Liver (tissue), 7 donors: ENCODE measurements at regions not wholly inside any gene's neighbourhood (a gene's known extent, or its start where the extent isn't known, plus 50 kb on each side); places are given as distances from the start of the nearest gene placed in this dataset.

ENCODE experiments used
- DNase-seq: peaks from one replicate; pipeline ENCODE4 v3.0.0-alpha.2; 2017; ENCODE audit warnings: low spot score
- H3K27ac ChIP-seq, 2 donors: one replicate each; pipeline ENCODE4 v1.7.0; 2013; ENCODE audit warnings: inconsistent platforms in 2 of 2, low read length in 2 of 2, control low read depth in 1 of 2, low read depth in 1 of 2, mild to moderate bottlenecking in 1 of 2
- H3K27me3 ChIP-seq, 4 donors: one replicate each; pipeline versions ENCODE4 v1.6.1 to v1.7.0; 2013; ENCODE audit warnings: low read length in 3 of 4, inconsistent platforms in 1 of 4, mild to moderate bottlenecking in 1 of 4, moderate library complexity in 1 of 4; ENCODE audit not compliant: control insufficient read depth in 4 of 4, insufficient read depth in 4 of 4
- H3K36me3 ChIP-seq, 4 donors: one replicate each; pipeline versions ENCODE4 v1.6.1 to v1.7.0; 2013; ENCODE audit warnings: low read length in 3 of 4, mild to moderate bottlenecking in 3 of 4, low read depth in 1 of 4, moderate library complexity in 1 of 4; ENCODE audit not compliant: control insufficient read depth in 4 of 4, insufficient read depth in 3 of 4
- H3K4me1 ChIP-seq, 4 donors: one replicate each; pipeline versions ENCODE4 v1.6.1 to v1.7.0; 2013; ENCODE audit warnings: low read length in 3 of 4, mild to moderate bottlenecking in 3 of 4, moderate library complexity in 1 of 4; ENCODE audit not compliant: control insufficient read depth in 4 of 4, insufficient read depth in 4 of 4
- H3K4me3 ChIP-seq, 3 donors: one replicate each; pipeline versions ENCODE4 v1.6.1 to v1.7.0; 2013; ENCODE audit warnings: low read length in 3 of 3, control low read depth in 1 of 3, low read depth in 1 of 3, mild to moderate bottlenecking in 1 of 3
- H3K9ac ChIP-seq, 2 donors: one replicate each; pipeline ENCODE4 v1.7.0; 2013; ENCODE audit warnings: low read length in 2 of 2, mild to moderate bottlenecking in 2 of 2, moderate library complexity in 2 of 2, control low read depth in 1 of 2, low read depth in 1 of 2
- H3K9me3 ChIP-seq, 4 donors: one replicate each; pipeline versions ENCODE4 v1.6.1 to v1.7.0; 2013; ENCODE audit warnings: low read length in 3 of 4; ENCODE audit not compliant: control insufficient read depth in 4 of 4
- EGR1 ChIP-seq, 2 donors: IDR thresholded peaks; 2 replicates each; pipeline ENCODE4 v1.6.1; 2016 to 2018; ENCODE audit warnings: antibody characterized with exemption in 2 of 2, low read depth in 2 of 2
- FOXA2 ChIP-seq: IDR thresholded peaks from 2 replicates; pipeline ENCODE4 v1.6.1; 2016; ENCODE audit warnings: antibody characterized with exemption
- GABPA ChIP-seq, 2 donors: IDR thresholded peaks in 1 of 2; conservative IDR thresholded peaks in 1 of 2; 2 replicates each; pipeline ENCODE4 v1.6.1; 2016; ENCODE audit warnings: antibody characterized with exemption in 2 of 2, mild to moderate bottlenecking in 1 of 2, moderate library complexity in 1 of 2
- HNF4A ChIP-seq, 2 donors: conservative IDR thresholded peaks; 2 replicates each; pipeline ENCODE4 v1.6.1; 2016; ENCODE audit warnings: antibody characterized with exemption in 2 of 2, mild to moderate bottlenecking in 2 of 2
- HNF4G ChIP-seq: IDR thresholded peaks from 2 replicates; pipeline ENCODE4 v1.6.1; 2016; ENCODE audit warnings: antibody characterized with exemption
- JUND ChIP-seq, 2 donors: IDR thresholded peaks; 2 replicates each; pipeline ENCODE4 v1.6.1; 2016; ENCODE audit warnings: antibody characterized with exemption in 2 of 2
- MAX ChIP-seq: IDR thresholded peaks from 2 replicates; pipeline ENCODE4 v1.6.1; 2016; ENCODE audit warnings: antibody characterized with exemption
- RAD21 ChIP-seq, 2 donors: IDR thresholded peaks; 2 replicates each; pipeline ENCODE4 v1.6.1; 2016; ENCODE audit warnings: antibody characterized with exemption in 2 of 2, mild to moderate bottlenecking in 2 of 2
- RXRA ChIP-seq, 2 donors: IDR thresholded peaks; 2 replicates each; pipeline ENCODE4 v1.6.1; 2017 to 2018; ENCODE audit warnings: antibody characterized with exemption in 2 of 2, mild to moderate bottlenecking in 1 of 2
- SP1 ChIP-seq: IDR thresholded peaks from 2 replicates; pipeline ENCODE4 v1.6.1; 2018; ENCODE audit warnings: antibody characterized with exemption, mild to moderate bottlenecking
- TAF1 ChIP-seq: conservative IDR thresholded peaks from 2 replicates; pipeline ENCODE4 v1.6.1; 2016; ENCODE audit warnings: antibody characterized with exemption, mild to moderate bottlenecking
- ZBTB33 ChIP-seq: IDR thresholded peaks from 2 replicates; pipeline ENCODE4 v1.6.1; 2016; ENCODE audit warnings: antibody characterized with exemption
- WGBS: extraction: QIAGEN DNeasy Blood & Tissue Kit; methylation state at CpG from one replicate; pipeline ENCODE4 v1.1.7; 2013; 5-methylcytosine and 5-hydroxymethylcytosine counted together
- donor health status: healthy.
- donor health status: healthy.
- donor health status: healthy.
- donor health status: healthy.

- no peak overlapping the region for H3K27ac ChIP-seq
- DNase-seq: no peak
- H3K9ac ChIP-seq: no peak overlapping the region
- 67% methylated on average over 9 of the region's 9 CpGs for WGBS
- no peaks in the 10 kb centered on the region for H3K36me3 ChIP-seq
- no peak overlapping the region for H3K4me3 ChIP-seq
- no peaks in the 10 kb centered on the region for H3K9me3 ChIP-seq
- TF ChIP-seq ZBTB33 (no peak), EGR1 (IDR thresholded peaks at IDR 0.05; ENCODE audit: low read depth in 2 of 2) (no peak), JUND (IDR thresholded peaks at IDR 0.05) (no peak), FOXA2 (no peak), GABPA (IDR thresholded peaks at IDR 0.05 in 1 of 2, conservative IDR thresholded peaks at IDR 0.05 in 1 of 2) (no peak), MAX (no peak), SP1 (no peak)
- no peaks in the 10 kb centered on the region for H3K4me1 ChIP-seq
- peaks cover 0 to 4% (median 2%) of the 10 kb centered on the region in 4 donors for H3K27me3 ChIP-seq
Observed at GRCh38 chr2:66903745-66904465, 469.0 kb downstream of the MEIS1 start.

GRCh38 chr2:66915237-66915636 lies 480.3 kb downstream of the MEIS1 start:
- no peaks in the 10 kb centered on the region for H3K9me3 ChIP-seq
- no peaks in the 10 kb centered on the region for H3K4me1 ChIP-seq
- WGBS: 62% methylated on average over 2 of the region's 2 CpGs
- H3K36me3 ChIP-seq: no peaks in the 10 kb centered on the region
- H3K4me3 ChIP-seq: no peak overlapping the region
- no peak overlapping the region for H3K9ac ChIP-seq
- no peak for DNase-seq
- TF ChIP-seq HNF4A (conservative IDR thresholded peaks at IDR 0.05) (no peak), HNF4G (no peak), RXRA (IDR thresholded peaks at IDR 0.05) (no peak)
- no peaks in the 10 kb centered on the region for H3K27me3 ChIP-seq
- no peak overlapping the region for H3K27ac ChIP-seq

GRCh38 chr2:66919286-66919685 lies 477.8 kb upstream of the ETAA1 start:
- H3K4me1 ChIP-seq: no peaks in the 10 kb centered on the region
- no peaks in the 10 kb centered on the region for H3K36me3 ChIP-seq
- no peak for DNase-seq
- H3K9me3 ChIP-seq: no peaks in the 10 kb centered on the region
- no peak overlapping the region for H3K4me3 ChIP-seq
- 30% methylated on average over 1 of the region's 1 CpG for WGBS
- no peak overlapping the region for H3K27ac ChIP-seq
- H3K9ac ChIP-seq: no peak overlapping the region
- H3K27me3 ChIP-seq: no peaks in the 10 kb centered on the region
- TF ChIP-seq RAD21 (IDR thresholded peaks at IDR 0.05) (no peak), TAF1 (no peak), MAX (no peak), RXRA (IDR thresholded peaks at IDR 0.05) (no peak), HNF4A (conservative IDR thresholded peaks at IDR 0.05) (no peak)
